Peyer's patch (tissue), 4 donors: ENCODE measurements at regions not wholly inside any gene's neighbourhood (a gene's known extent, or its start where the extent isn't known, plus 50 kb on each side); places are given as distances from the start of the nearest gene placed in this dataset.

Source experiments
- DNase-seq, 3 donors: peaks; one replicate each; pipeline ENCODE4 v3.0.0-alpha.2; 2017 to 2019
- H3K27ac ChIP-seq, 4 donors: fragments of 200-600 bp; sonication (generic); one replicate each; pipeline ENCODE4 v1.5.1; 2016 to 2019
- H3K27me3 ChIP-seq, 2 donors: fragments of 200-600 bp; sonication (generic); one replicate each; pipeline ENCODE4 v1.5.1; 2019
- H3K36me3 ChIP-seq, 3 donors: fragments of 200-600 bp; sonication (generic); one replicate each; pipeline ENCODE4 v1.5.1; 2016 to 2019
- H3K4me1 ChIP-seq, 4 donors: fragments of 200-600 bp; sonication (generic); one replicate each; pipeline ENCODE4 v1.5.1; 2016 to 2019
- H3K4me3 ChIP-seq, 4 donors: fragments of 200-600 bp; sonication (generic); 1 replicate in 3 of 4; 2 replicates in 1 of 4; pipeline ENCODE4 v1.5.1; 2016 to 2019; ENCODE audit warnings: mild to moderate bottlenecking in 1 of 4
- H3K9me3 ChIP-seq, 4 donors: fragments of 200-600 bp; sonication (generic); one replicate each; pipeline ENCODE4 v1.5.1; 2016 to 2019; ENCODE audit warnings: mild to moderate bottlenecking in 1 of 4
- POLR2A ChIP-seq, 2 donors: fragments of 450-650 bp; IDR thresholded peaks; one replicate each; pipeline ENCODE4 v1.5.1; 2017; ENCODE audit warnings: antibody characterized with exemption in 2 of 2, mild to moderate bottlenecking in 2 of 2, moderate library complexity in 2 of 2
- TF ChIP-seq, protein P1 (sequence below), 6 experiments: fragments of 450-650 bp in 4 of 6; fragments of 200-600 bp in 2 of 6; sonication (generic) in 1 of 6; IDR thresholded peaks; one replicate each; pipeline ENCODE4 v1.5.1; 2017 to 2019; ENCODE audit warnings: antibody characterized with exemption in 6 of 6, mild to moderate bottlenecking in 3 of 6, moderate library complexity in 1 of 6

DNA sequence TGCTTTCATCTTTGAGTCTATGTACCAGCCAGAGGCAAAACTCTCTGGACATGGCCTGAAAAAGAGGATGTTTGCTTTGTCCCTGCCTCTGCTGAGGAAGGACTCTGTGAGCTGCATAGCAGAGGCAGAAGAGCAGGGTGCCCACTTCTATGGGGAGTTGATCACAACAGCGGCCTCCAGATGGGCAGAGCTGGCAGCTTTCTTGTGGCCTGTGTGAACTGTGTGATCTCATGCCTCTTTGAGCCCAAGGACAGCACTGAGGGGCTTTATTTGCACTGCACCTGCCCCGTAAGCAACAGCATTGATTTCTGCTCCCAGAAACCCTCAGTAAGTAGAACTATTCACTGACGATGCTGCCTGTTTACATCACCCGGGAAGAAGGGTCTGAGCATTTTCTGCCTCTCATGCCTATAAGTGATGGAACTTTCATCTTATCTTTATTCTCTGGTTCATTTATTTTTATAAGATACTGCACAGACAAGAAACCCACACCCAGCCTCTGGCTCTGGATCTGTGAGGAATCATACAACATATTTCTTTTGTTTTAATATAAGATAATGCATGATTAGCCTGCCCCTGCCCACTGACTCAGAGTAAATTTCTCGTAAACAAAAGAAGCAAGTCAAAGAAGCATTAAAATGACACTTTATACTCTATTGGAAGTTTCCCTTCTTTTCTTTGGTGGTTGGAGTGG lies 244.2 kb upstream of the SOX21 start:
- TF ChIP-seq, protein P1, sequence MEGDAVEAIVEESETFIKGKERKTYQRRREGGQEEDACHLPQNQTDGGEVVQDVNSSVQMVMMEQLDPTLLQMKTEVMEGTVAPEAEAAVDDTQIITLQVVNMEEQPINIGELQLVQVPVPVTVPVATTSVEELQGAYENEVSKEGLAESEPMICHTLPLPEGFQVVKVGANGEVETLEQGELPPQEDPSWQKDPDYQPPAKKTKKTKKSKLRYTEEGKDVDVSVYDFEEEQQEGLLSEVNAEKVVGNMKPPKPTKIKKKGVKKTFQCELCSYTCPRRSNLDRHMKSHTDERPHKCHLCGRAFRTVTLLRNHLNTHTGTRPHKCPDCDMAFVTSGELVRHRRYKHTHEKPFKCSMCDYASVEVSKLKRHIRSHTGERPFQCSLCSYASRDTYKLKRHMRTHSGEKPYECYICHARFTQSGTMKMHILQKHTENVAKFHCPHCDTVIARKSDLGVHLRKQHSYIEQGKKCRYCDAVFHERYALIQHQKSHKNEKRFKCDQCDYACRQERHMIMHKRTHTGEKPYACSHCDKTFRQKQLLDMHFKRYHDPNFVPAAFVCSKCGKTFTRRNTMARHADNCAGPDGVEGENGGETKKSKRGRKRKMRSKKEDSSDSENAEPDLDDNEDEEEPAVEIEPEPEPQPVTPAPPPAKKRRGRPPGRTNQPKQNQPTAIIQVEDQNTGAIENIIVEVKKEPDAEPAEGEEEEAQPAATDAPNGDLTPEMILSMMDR (IDR thresholded peaks at IDR 0.05), result no peak
- no peak for DNase-seq

DNA sequence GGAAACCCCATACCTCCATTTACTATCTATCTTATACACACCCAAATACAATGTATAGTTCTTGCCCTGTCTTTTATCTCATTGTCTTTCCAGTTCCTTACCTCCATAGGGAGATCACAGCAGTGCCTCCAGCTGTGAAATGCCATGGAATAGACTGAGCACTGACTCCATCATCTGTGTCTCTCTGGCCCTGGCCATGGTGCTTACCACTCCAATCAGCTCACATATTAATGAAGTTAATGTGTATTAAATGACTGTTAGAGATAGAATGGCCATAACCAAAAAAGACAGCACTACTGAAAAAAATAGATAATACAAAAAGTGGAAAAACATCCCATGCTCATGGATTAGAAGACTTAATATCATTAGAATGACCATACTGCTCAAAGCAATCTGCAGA lies 240.4 kb upstream of the SOX21 start:
- H3K9me3 ChIP-seq, result no peaks in the 10 kb centered on the region
- H3K27ac ChIP-seq, result no peak overlapping the region
- H3K36me3 ChIP-seq, result no peaks in the 10 kb centered on the region
- H3K4me1 ChIP-seq, result no peaks in the 10 kb centered on the region
- no peak for DNase-seq
- H3K4me3 ChIP-seq, result no peak overlapping the region
- TF ChIP-seq POLR2A (IDR thresholded peaks at IDR 0.05), result no peak
- TF ChIP-seq, protein P1 (IDR thresholded peaks at IDR 0.05), result no peak
- no peaks in the 10 kb centered on the region for H3K27me3 ChIP-seq

More for the DNA sequence above, 244.2 kb upstream of the SOX21 start:
- no peaks in the 10 kb centered on the region for H3K36me3 ChIP-seq
- no peaks in the 10 kb centered on the region for H3K9me3 ChIP-seq
- H3K27ac ChIP-seq, result no peak overlapping the region
- H3K27me3 ChIP-seq, result no peaks in the 10 kb centered on the region
- H3K4me3 ChIP-seq, result no peak overlapping the region
- no peaks in the 10 kb centered on the region for H3K4me1 ChIP-seq

DNA sequence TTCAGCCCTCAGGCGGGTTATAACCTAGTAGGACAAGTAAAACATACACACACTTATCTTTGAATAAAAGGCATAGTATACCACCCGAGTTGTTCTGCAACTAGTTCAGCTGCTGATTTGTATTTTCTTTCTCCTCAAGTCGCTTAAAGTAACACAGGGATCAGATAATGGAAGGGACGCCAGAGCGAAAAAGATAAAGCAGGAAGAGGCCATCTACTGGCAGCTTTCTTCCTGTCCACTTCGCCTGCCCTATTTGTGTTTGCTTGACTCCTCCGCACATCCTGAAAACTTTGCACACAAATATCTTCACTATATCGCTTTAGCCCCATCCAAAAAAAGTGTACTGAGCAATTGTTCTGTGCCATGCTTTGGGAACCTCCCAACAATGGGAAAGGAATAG lies 238.0 kb upstream of the SOX21 start:
- Histone ChIP-seq H3K36me3 (no peaks in the 10 kb centered on the region), H3K4me1 (no peaks in the 10 kb centered on the region), H3K9me3 (no peaks in the 10 kb centered on the region), H3K27me3 (no peaks in the 10 kb centered on the region), H3K4me3 (no peak overlapping the region), H3K27ac (no peak overlapping the region)
- TF ChIP-seq POLR2A (IDR thresholded peaks at IDR 0.05), result no peak
- DNase-seq, result no peak

DNA sequence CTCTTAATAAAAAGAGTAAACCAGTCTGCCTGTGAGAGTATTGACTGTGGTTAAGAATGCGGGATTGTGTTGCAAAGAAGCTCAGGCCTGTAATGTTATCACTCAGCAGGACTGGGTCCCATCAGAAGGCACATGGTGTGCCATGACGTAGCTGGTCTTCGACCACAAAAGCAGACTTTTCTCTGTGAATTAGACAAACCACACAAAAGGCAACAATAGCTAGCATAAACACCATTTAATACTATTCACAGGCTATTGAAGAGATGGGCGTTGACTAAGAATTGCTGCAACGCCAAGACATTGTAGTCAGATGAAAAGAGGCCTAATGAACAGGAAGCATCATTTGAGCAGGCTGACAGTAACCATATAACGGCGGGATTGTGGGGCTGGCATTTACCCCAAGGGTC lies 235.6 kb upstream of the SOX21 start:
- no peak for TF ChIP-seq POLR2A (IDR thresholded peaks at IDR 0.05)
- TF ChIP-seq, protein P1 (IDR thresholded peaks at IDR 0.05), result no peak
- H3K27ac ChIP-seq, result no peak overlapping the region
- DNase-seq, result no peak
- H3K4me1 ChIP-seq, result no peaks in the 10 kb centered on the region
- no peaks in the 10 kb centered on the region for H3K36me3 ChIP-seq
- no peaks in the 10 kb centered on the region for H3K9me3 ChIP-seq
- H3K27me3 ChIP-seq, result no peaks in the 10 kb centered on the region
- no peak overlapping the region for H3K4me3 ChIP-seq

DNA sequence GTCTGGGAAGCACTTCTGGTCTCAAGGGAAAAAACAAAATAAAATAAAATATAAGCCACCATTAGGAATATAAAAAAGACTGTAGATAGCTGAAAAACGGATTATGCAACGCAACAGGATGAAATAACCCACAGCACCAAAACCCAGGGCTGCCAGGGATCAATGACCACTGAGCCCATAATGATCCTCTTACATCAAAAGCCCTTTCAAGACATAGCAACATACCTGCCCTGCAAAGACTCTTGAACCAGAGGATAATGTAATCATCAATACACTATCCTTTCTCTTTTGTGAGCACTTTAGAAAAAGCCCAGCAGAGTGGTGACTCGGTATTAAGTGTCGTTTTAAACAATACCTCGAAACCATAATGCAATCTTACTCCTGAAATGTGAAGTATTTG lies 235.0 kb upstream of the SOX21 start:
- no peak for DNase-seq
- H3K36me3 ChIP-seq, result no peaks in the 10 kb centered on the region
- H3K27ac ChIP-seq, result no peak overlapping the region
- no peak overlapping the region for H3K4me3 ChIP-seq
- no peaks in the 10 kb centered on the region for H3K9me3 ChIP-seq
- no peaks in the 10 kb centered on the region for H3K4me1 ChIP-seq
- no peak for TF ChIP-seq POLR2A (IDR thresholded peaks at IDR 0.05)
- TF ChIP-seq, protein P1 (IDR thresholded peaks at IDR 0.05), result no peak
- H3K27me3 ChIP-seq, result no peaks in the 10 kb centered on the region

DNA sequence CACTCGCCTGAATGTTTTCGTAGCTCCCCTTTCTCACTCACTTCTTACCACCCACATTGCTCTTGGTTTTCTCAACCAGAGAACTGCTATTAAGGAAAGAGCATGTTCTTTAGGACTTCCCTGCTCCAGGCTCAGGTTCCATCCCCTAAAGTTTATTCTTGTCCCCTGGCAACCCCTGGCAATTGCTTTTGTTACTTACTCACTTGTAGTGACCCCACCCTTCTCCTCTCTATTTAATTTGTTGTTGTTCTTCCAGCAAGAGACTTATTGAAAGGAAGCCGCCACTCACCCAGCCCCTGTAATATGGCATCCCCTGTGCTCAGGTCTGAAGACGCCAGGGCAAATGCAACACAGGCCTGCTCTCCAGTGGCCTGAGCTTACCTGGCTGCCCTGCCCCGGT lies 233.7 kb upstream of the SOX21 start:
- no peaks in the 10 kb centered on the region for H3K27me3 ChIP-seq
- H3K9me3 ChIP-seq, result no peaks in the 10 kb centered on the region
- H3K36me3 ChIP-seq, result no peaks in the 10 kb centered on the region
- no peak overlapping the region for H3K4me3 ChIP-seq
- H3K4me1 ChIP-seq, result no peaks in the 10 kb centered on the region
- TF ChIP-seq, protein P1 (IDR thresholded peaks at IDR 0.05), result no peak
- TF ChIP-seq POLR2A (IDR thresholded peaks at IDR 0.05), result no peak
- no peak for DNase-seq
- no peak overlapping the region for H3K27ac ChIP-seq
